ENCODE measurements at regions not wholly inside any gene's neighbourhood (a gene's known extent, or its start where the extent isn't known, plus 50 kb on each side); places are given as distances from the start of the nearest gene placed in this dataset.

- 77 to 78% methylated on average over 4 of the region's 4 CpGs for WGBS, 2 donors
- intact Hi-C loops (cut with DNase I), result no loop called here
- no peaks in the 10 kb centered on the region for H3K27me3 ChIP-seq
Measured at GRCh38 chr20:12358006-12358654, 440.4 kb downstream of the BTBD3 start.

GRCh38 chr20:12358655-12359009 is 440.9 kb downstream of the BTBD3 start:
- DNase-seq, result no peak
- no peaks in the 10 kb centered on the region for H3K36me3 ChIP-seq
- TF ChIP-seq POLR2A (IDR thresholded peaks at IDR 0.05) (no peak), CTCF (IDR thresholded peaks at IDR 0.05) (no peak)
- H3K9me3 ChIP-seq, result no peaks in the 10 kb centered on the region
- intact Hi-C loops (cut with DNase I), result no loop called here
- H3K4me1 ChIP-seq, result no peaks in the 10 kb centered on the region
- WGBS, 2 donors, result 86 to 89% methylated on average over 2 of the region's 2 CpGs
- H3K27ac ChIP-seq, result no peak overlapping the region
- H3K27me3 ChIP-seq, result no peaks in the 10 kb centered on the region
- H3K4me3 ChIP-seq (replicated peaks in 1 of 3), result no peak overlapping the region

More at GRCh38 chr20:12358006-12358654, 440.4 kb downstream of the BTBD3 start:
- DNase-seq, result no peak
- no peak overlapping the region for H3K27ac ChIP-seq
- H3K9me3 ChIP-seq, result no peaks in the 10 kb centered on the region
- TF ChIP-seq CTCF (IDR thresholded peaks at IDR 0.05), result peak in 1 of 6 experiments; percentile 6
- no peak for TF ChIP-seq POLR2A (IDR thresholded peaks at IDR 0.05)
- no peaks in the 10 kb centered on the region for H3K36me3 ChIP-seq
- no peak overlapping the region for H3K4me3 ChIP-seq (replicated peaks in 1 of 3)
- H3K4me1 ChIP-seq, result no peaks in the 10 kb centered on the region

- no peak for TF ChIP-seq CTCF (IDR thresholded peaks at IDR 0.05)
- no peak for TF ChIP-seq POLR2A (IDR thresholded peaks at IDR 0.05)
- intact Hi-C loops (cut with DNase I), result no loop called here
- Histone ChIP-seq H3K4me1 (no peaks in the 10 kb centered on the region), H3K27me3 (no peaks in the 10 kb centered on the region), H3K4me3 (replicated peaks in 1 of 3) (no peak overlapping the region), H3K9me3 (no peaks in the 10 kb centered on the region), H3K36me3 (no peaks in the 10 kb centered on the region), H3K27ac (no peak overlapping the region)
- 43 to 47% methylated on average over 1 of the region's 1 CpG for WGBS, 2 donors
- DNase-seq, result no peak
Measured at GRCh38 chr20:12371990-12372389, 454.3 kb downstream of the BTBD3 start.

GRCh38 chr20:12372557-12372956 is 454.9 kb downstream of the BTBD3 start:
- no peak for DNase-seq
- Histone ChIP-seq H3K4me1 (no peaks in the 10 kb centered on the region), H3K36me3 (no peaks in the 10 kb centered on the region), H3K9me3 (no peaks in the 10 kb centered on the region), H3K27ac (no peak overlapping the region), H3K27me3 (no peaks in the 10 kb centered on the region), H3K4me3 (replicated peaks in 1 of 3) (no peak overlapping the region)
- 71 to 76% methylated on average over 1 of the region's 1 CpG for WGBS, 2 donors
- intact Hi-C loops (cut with DNase I), result no loop called here
- TF ChIP-seq POLR2A (IDR thresholded peaks at IDR 0.05), result no peak
- no peak for TF ChIP-seq CTCF (IDR thresholded peaks at IDR 0.05)

- no peak overlapping the region for H3K4me3 ChIP-seq (replicated peaks in 1 of 3)
- TF ChIP-seq CTCF (IDR thresholded peaks at IDR 0.05) (no peak), POLR2A (IDR thresholded peaks at IDR 0.05) (no peak)
- no peak overlapping the region for H3K27ac ChIP-seq
- no peaks in the 10 kb centered on the region for H3K27me3 ChIP-seq
- no peaks in the 10 kb centered on the region for H3K36me3 ChIP-seq
- no peaks in the 10 kb centered on the region for H3K9me3 ChIP-seq
- intact Hi-C loops (cut with DNase I), result no loop called here
- H3K4me1 ChIP-seq, result no peaks in the 10 kb centered on the region
- DNase-seq, result no peak
Measured at GRCh38 chr20:12375967-12376366, 458.3 kb downstream of the BTBD3 start.
